ENCODE measurements at regions not wholly inside any gene's neighbourhood (a gene's known extent, or its start where the extent isn't known, plus 50 kb on each side); places are given as distances from the start of the nearest gene placed in this dataset.

GRCh38 chr11:122193457-122193856 lies 77.4 kb upstream of the BLID start:
- no peak for TF ChIP-seq CTCF (IDR thresholded peaks at IDR 0.05; ENCODE audit: borderline replicate concordance, extremely low read depth, low read length, poor library complexity, severe bottlenecking)
- no peak for TF ChIP-seq EZH2 (IDR thresholded peaks at IDR 0.05; ENCODE audit: borderline replicate concordance, low read depth, low read length, severe bottlenecking)
